Fibroblast of lung (primary cell): ENCODE measurements at regions not wholly inside any gene's neighbourhood (a gene's known extent, or its start where the extent isn't known, plus 50 kb on each side); places are given as distances from the start of the nearest gene placed in this dataset.

ENCODE experiments used
- DNase-seq, 2 donors: peaks; one replicate each; pipeline versions ENCODE4 v3.0.0 to v3.0.0-alpha.2; 2010; ENCODE audit warnings: low read depth in 2 of 2
- H2AFZ ChIP-seq: 2 replicates; pipeline ENCODE4 v1.5.1; 2012; ENCODE audit warnings: low read length, control low read depth, inconsistent platforms
- H3K27ac ChIP-seq: 2 replicates; pipeline ENCODE4 v1.5.1; 2011; ENCODE audit warnings: low read length, control low read depth; ENCODE audit not compliant: insufficient read depth
- H3K27me3 ChIP-seq: 2 replicates; pipeline ENCODE4 v1.5.1; 2011; ENCODE audit warnings: mild to moderate bottlenecking, low read length; ENCODE audit not compliant: control insufficient read depth, insufficient read depth
- H3K36me3 ChIP-seq: 2 replicates; pipeline ENCODE4 v1.5.1; 2011; ENCODE audit warnings: low read length; ENCODE audit not compliant: control insufficient read depth, insufficient read depth
- H3K4me1 ChIP-seq: 2 replicates; pipeline ENCODE4 v1.5.1; 2011; ENCODE audit warnings: low read length; ENCODE audit not compliant: control insufficient read depth, insufficient read depth; ENCODE audit errors: extremely low read depth
- H3K4me2 ChIP-seq: 2 replicates; pipeline ENCODE4 v1.5.1; 2011; ENCODE audit warnings: low read length, control low read depth; ENCODE audit not compliant: insufficient read depth; ENCODE audit errors: extremely low read depth
- H3K4me3 ChIP-seq, 4 experiments: fragments of 200-600 bp in 1 of 4; sonication (generic) in 1 of 4; replicated peaks in 1 of 4; 2 replicates each; pipeline ENCODE4 v1.5.1; 2011 to 2016; ENCODE audit warnings: low read length in 4 of 4, low read depth in 3 of 4, mild to moderate bottlenecking in 3 of 4, control low read depth in 2 of 4, inconsistent platforms in 1 of 4, mixed read lengths in 1 of 4; ENCODE audit not compliant: insufficient read depth in 1 of 4; ENCODE audit errors: control extremely low read depth in 1 of 4
- H3K79me2 ChIP-seq: 2 replicates; pipeline ENCODE4 v1.5.1; 2012; ENCODE audit warnings: mild to moderate bottlenecking, low read length, inconsistent platforms; ENCODE audit not compliant: control insufficient read depth, insufficient read depth
- H3K9ac ChIP-seq: 2 replicates; pipeline ENCODE4 v1.5.1; 2011; ENCODE audit warnings: mild to moderate bottlenecking, low read length, control low read depth; ENCODE audit not compliant: insufficient read depth
- H3K9me3 ChIP-seq: 2 replicates; pipeline ENCODE4 v1.5.1; 2012; ENCODE audit warnings: low read depth, low read length; ENCODE audit not compliant: control insufficient read depth, insufficient read depth
- H4K20me1 ChIP-seq: 2 replicates; pipeline ENCODE4 v1.5.1; 2011; ENCODE audit warnings: low read length; ENCODE audit not compliant: control insufficient read depth, insufficient read depth; ENCODE audit errors: extremely low read depth
- CTCF ChIP-seq, 2 donors: IDR thresholded peaks in 1 of 2; conservative IDR thresholded peaks in 1 of 2; 1 replicate in 1 of 2; 2 replicates in 1 of 2; pipeline ENCODE4 v1.5.1; 2011 to 2012; ENCODE audit warnings: low read length in 2 of 2, control low read depth in 1 of 2, inconsistent platforms in 1 of 2, low read depth in 1 of 2, mild to moderate bottlenecking in 1 of 2
- EZH2 ChIP-seq: IDR thresholded peaks from 2 replicates; pipeline ENCODE4 v1.5.1; 2012; ENCODE audit warnings: low read length, control low read depth, mild to moderate bottlenecking; ENCODE audit errors: missing control alignments

- no peaks in the 10 kb centered on the region for H4K20me1 ChIP-seq
- no peak overlapping the region for H3K27ac ChIP-seq
- no peak for DNase-seq
- no peak for TF ChIP-seq CTCF (conservative IDR thresholded peaks at IDR 0.05 in 1 of 2, IDR thresholded peaks at IDR 0.05 in 1 of 2; ENCODE audit: low read depth in 1 of 2, low read length in 2 of 2)
- no peak for TF ChIP-seq EZH2
- H3K9ac ChIP-seq = no peak overlapping the region
- no peak overlapping the region for H3K4me2 ChIP-seq
- H3K4me1 ChIP-seq = no peaks in the 10 kb centered on the region
- H3K27me3 ChIP-seq = no peaks in the 10 kb centered on the region
- no peak overlapping the region for H3K4me3 ChIP-seq
- no peaks in the 10 kb centered on the region for H3K36me3 ChIP-seq
- H3K9me3 ChIP-seq = no peaks in the 10 kb centered on the region
- H2AFZ ChIP-seq = no peak overlapping the region
- no peaks in the 10 kb centered on the region for H3K79me2 ChIP-seq
Observed at GRCh38 chr2:56971383-56971974, 787.7 kb downstream of the CCDC85A start.

- Histone ChIP-seq H3K36me3 (no peaks in the 10 kb centered on the region), H3K9ac (no peak overlapping the region), H3K27me3 (no peaks in the 10 kb centered on the region), H3K4me3 (no peak overlapping the region), H3K79me2 (no peaks in the 10 kb centered on the region), H3K4me1 (no peaks in the 10 kb centered on the region), H4K20me1 (no peaks in the 10 kb centered on the region), H3K4me2 (no peak overlapping the region), H3K9me3 (no peaks in the 10 kb centered on the region), H2AFZ (no peak overlapping the region), H3K27ac (no peak overlapping the region)
- no peak for TF ChIP-seq CTCF (conservative IDR thresholded peaks at IDR 0.05 in 1 of 2, IDR thresholded peaks at IDR 0.05 in 1 of 2; ENCODE audit: low read depth in 1 of 2, low read length in 2 of 2)
- TF ChIP-seq EZH2 = no peak
- peak in 1 of 2 donors; percentile 6 for DNase-seq
Observed at GRCh38 chr2:56981554-56981953, 797.8 kb downstream of the CCDC85A start.

- Histone ChIP-seq H3K79me2 (no peaks in the 10 kb centered on the region), H3K9me3 (no peaks in the 10 kb centered on the region), H4K20me1 (no peaks in the 10 kb centered on the region), H3K4me1 (no peaks in the 10 kb centered on the region), H3K27me3 (no peaks in the 10 kb centered on the region), H3K9ac (no peak overlapping the region), H2AFZ (no peak overlapping the region), H3K4me2 (no peak overlapping the region), H3K27ac (no peak overlapping the region), H3K36me3 (no peaks in the 10 kb centered on the region), H3K4me3 (no peak overlapping the region)
- peak in 1 of 2 donors; percentile 2 for DNase-seq
- no peak for TF ChIP-seq CTCF (conservative IDR thresholded peaks at IDR 0.05 in 1 of 2, IDR thresholded peaks at IDR 0.05 in 1 of 2; ENCODE audit: low read depth in 1 of 2, low read length in 2 of 2)
- TF ChIP-seq EZH2 = no peak
Observed at GRCh38 chr2:56985609-56986008, 801.8 kb downstream of the CCDC85A start.
